Neural cell (in vitro differentiated cells): ENCODE measurements at regions not wholly inside any gene's neighbourhood (a gene's known extent, or its start where the extent isn't known, plus 50 kb on each side); places are given as distances from the start of the nearest gene placed in this dataset.
"Not testable (repeated sequence)": the region's sequence is repeated elsewhere in the genome, so short reads cannot be mapped to it uniquely, and the experiment has no call there.

ENCODE experiments used
- H2AFZ ChIP-seq: fragments of 200-600, 300-800 bp; sonication (generic), shearing (Covaris generic); 2 replicates; pipeline ENCODE4 v1.6.0; 2014; ENCODE audit warnings: low read depth, mild to moderate bottlenecking, antibody characterized with exemption, low read length, moderate library complexity
- H3F3A ChIP-seq: fragments of 200-600 bp; shearing (Covaris generic); 2 replicates; pipeline ENCODE4 v1.6.1; 2016; ENCODE audit warnings: mild to moderate bottlenecking, moderate library complexity, mixed read lengths, antibody characterized with exemption, low read length; ENCODE audit not compliant: insufficient read depth, poor library complexity, severe bottlenecking
- H3K27ac ChIP-seq: fragments of 200-600, 300-800 bp; sonication (generic), shearing (Covaris generic); 2 replicates; pipeline ENCODE4 v1.5.1; 2014; ENCODE audit warnings: mild to moderate bottlenecking, low read length, moderate library complexity
- H3K27me3 ChIP-seq: fragments of 300-800, 200-600 bp; sonication (generic), shearing (Covaris generic); 2 replicates; pipeline ENCODE4 v1.6.0; 2014; ENCODE audit warnings: mild to moderate bottlenecking, low read depth, low read length, moderate library complexity; ENCODE audit not compliant: insufficient read depth
- H3K36me3 ChIP-seq: fragments of 300-800, 200-600 bp; sonication (generic), shearing (Covaris generic); 2 replicates; pipeline ENCODE4 v1.5.1; 2014; ENCODE audit warnings: mild to moderate bottlenecking, antibody characterized with exemption, low read length, moderate library complexity; ENCODE audit not compliant: insufficient read depth
- H3K4me2 ChIP-seq: fragments of 300-800, 200-600 bp; sonication (generic), shearing (Covaris generic); 2 replicates; pipeline ENCODE4 v1.6.0; 2014; ENCODE audit warnings: mild to moderate bottlenecking, low read length
- H3K4me3 ChIP-seq: fragments of 300-800, 200-600 bp; sonication (generic), shearing (Covaris generic); 2 replicates; pipeline ENCODE4 v1.5.1; 2014; ENCODE audit warnings: mild to moderate bottlenecking, low read length, moderate library complexity
- H3K79me2 ChIP-seq: fragments of 200-600 bp; shearing (Covaris generic); replicated peaks from 2 replicates; pipeline ENCODE4 v1.6.0; 2014; ENCODE audit warnings: mild to moderate bottlenecking, low read length, moderate library complexity; ENCODE audit not compliant: insufficient read depth
- H3K9ac ChIP-seq: fragments of 300-800, 200-600 bp; sonication (generic), shearing (Covaris generic); 2 replicates; pipeline ENCODE4 v1.6.1; 2016; ENCODE audit warnings: mild to moderate bottlenecking, low read length, mixed read lengths
- H3K9me2 ChIP-seq: fragments of 200-600 bp; shearing (Covaris generic); 2 replicates; pipeline ENCODE4 v1.6.1; 2016; ENCODE audit warnings: mild to moderate bottlenecking, low read length, mixed read lengths; ENCODE audit not compliant: insufficient read depth
- H3K9me3 ChIP-seq: fragments of 200-600, 300-800 bp; sonication (generic), shearing (Covaris generic); 2 replicates; pipeline ENCODE4 v1.6.1; 2016; ENCODE audit warnings: mild to moderate bottlenecking, mixed run types, low read length, moderate library complexity, mixed read lengths
- H4K20me1 ChIP-seq: fragments of 200-600 bp; shearing (Covaris generic); 2 replicates; pipeline ENCODE4 v1.6.1; 2016; ENCODE audit warnings: mild to moderate bottlenecking, mixed run types; ENCODE audit not compliant: insufficient read depth

DNA sequence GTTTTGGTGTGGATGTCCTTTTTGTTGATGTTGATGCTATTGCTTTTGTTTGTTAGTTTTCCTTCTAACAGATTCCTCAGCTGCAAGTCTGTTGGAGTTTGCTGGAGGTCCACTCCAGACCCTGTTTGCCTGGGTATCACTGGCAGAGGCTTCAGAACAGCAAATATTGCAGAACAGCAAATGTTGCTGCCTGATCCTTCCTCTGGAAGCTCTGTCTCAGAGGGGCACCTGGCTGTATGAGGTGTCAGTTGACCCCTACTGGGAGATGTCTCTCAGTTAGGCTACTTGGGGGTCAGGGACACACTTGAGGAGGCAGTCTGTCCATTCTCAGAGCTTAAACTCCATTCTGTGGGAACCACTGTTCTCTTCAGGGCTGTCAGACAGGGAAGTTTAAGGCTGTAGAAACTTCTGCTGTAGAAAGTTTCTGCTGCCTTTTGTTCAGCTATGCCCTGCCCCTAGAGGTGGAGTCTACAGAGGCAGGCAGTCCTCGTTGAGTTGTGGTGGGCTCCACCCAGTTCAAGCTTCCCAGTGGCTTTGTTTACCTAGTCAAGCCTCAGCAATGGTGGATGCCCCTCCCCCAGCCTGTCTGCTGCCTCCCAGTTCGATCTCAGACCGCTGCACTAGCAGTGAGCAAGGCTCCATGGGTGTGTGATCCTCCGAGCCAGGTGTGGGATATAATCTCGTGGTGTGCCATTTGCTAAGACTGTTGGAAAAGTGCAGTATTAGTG, 166.4 kb upstream of the TPTE start:
- H4K20me1 ChIP-seq, H3K4me2 ChIP-seq, H3K79me2 ChIP-seq, H3K9me2 ChIP-seq, H3K9me3 ChIP-seq, H3K27me3 ChIP-seq, H3K9ac ChIP-seq, H3K27ac ChIP-seq, H3K4me3 ChIP-seq, H3F3A ChIP-seq, H3K36me3 ChIP-seq, H2AFZ ChIP-seq: not testable (repeated sequence)

DNA sequence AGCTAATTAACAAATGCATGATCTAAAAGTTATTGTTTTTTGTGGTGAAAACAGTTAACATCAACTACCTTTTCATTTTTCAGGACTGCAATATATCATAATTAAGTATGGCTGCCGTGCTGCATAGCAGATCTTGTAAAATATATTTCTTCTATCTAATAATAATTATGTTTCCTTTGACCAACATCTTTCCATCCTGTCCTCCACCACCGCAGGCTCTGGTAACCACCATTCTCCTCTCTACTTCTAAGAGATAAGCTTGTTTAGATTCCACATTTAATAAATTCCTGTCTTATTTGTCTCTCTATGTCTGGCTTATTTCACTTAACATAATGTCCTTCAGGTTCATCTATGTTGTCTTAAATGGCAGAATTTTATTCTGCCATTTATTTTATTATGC, 162.3 kb upstream of the TPTE start:
- not testable (repeated sequence) for H3K4me2 ChIP-seq, H3K36me3 ChIP-seq, H4K20me1 ChIP-seq, H3K27me3 ChIP-seq, H3K79me2 ChIP-seq, H3K9me2 ChIP-seq, H3K9ac ChIP-seq, H3K9me3 ChIP-seq, H2AFZ ChIP-seq, H3F3A ChIP-seq, H3K4me3 ChIP-seq, H3K27ac ChIP-seq

DNA sequence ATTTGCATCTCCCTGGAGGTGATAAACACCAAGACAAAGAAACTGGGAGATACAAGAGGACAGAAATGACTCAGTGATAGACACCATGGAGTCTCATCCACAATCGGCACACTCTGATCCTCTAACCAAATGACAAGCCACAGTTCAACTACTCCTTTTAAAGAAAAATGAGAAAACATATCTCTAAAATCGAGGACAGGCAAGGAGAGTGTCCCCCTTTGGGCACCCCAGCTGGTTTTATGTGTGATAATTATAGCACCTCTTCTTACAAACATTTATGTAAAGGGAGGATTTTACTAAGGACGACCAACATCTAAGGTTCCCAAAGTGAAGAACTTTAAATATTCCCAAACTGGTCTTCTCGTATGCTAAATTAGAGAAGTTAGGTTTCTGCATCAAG, 161.5 kb upstream of the TPTE start:
- not testable (repeated sequence) for H3K36me3 ChIP-seq, H2AFZ ChIP-seq, H4K20me1 ChIP-seq, H3K9ac ChIP-seq, H3K27me3 ChIP-seq, H3F3A ChIP-seq, H3K9me3 ChIP-seq, H3K4me3 ChIP-seq, H3K4me2 ChIP-seq, H3K27ac ChIP-seq, H3K9me2 ChIP-seq, H3K79me2 ChIP-seq

DNA sequence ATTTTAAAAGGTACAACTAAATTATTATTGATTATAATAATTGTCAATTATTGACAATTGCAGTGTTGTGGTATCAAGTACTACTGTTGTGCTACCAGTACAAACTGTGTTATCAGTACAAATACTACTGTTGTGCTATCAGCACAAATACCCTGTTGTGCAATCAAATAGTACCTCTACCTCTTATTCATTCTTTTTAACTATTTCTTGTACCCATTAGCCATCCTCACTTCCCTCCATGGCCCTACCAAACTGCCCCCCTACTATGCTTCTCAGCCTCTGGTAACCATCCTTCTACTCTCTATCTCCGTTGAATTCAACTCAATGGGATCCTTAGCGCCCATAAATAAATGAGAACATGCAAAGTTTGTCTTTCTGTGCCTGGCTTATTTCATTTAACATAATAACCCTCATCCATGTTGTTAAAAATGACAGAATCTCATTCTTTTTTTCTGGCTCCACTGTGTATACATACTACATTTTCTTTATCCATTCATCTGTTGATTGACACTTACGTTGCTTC, 160.1 kb upstream of the TPTE start:
- not testable (repeated sequence) for H3K27me3 ChIP-seq, H3K27ac ChIP-seq, H3K9me3 ChIP-seq, H3K9ac ChIP-seq, H3K4me3 ChIP-seq, H3K4me2 ChIP-seq, H3K36me3 ChIP-seq, H2AFZ ChIP-seq, H3K79me2 ChIP-seq, H3K9me2 ChIP-seq, H4K20me1 ChIP-seq, H3F3A ChIP-seq

DNA sequence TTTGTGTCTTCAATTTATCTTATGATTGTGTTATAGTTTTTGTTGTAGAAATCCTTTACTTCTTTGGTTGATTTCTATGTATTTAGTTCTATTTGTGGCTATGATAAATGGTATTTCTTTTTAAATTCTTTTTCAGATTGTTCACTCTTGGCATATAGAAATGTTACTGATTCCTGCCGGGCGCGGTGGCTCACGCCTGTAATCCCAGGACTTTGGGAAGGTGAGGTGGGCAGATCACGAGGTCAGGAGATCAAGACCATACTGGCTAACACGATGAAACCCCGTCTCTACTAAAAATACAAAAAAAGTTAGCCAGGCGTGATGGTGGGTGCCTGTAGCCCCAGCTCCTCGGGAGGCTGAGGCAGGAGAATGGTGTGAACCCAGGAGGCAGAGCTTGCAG, 158.6 kb upstream of the TPTE start:
- not testable (repeated sequence) for H3K27ac ChIP-seq, H3F3A ChIP-seq, H3K9me3 ChIP-seq, H3K27me3 ChIP-seq, H2AFZ ChIP-seq, H4K20me1 ChIP-seq, H3K9me2 ChIP-seq, H3K4me3 ChIP-seq, H3K79me2 ChIP-seq, H3K36me3 ChIP-seq, H3K4me2 ChIP-seq, H3K9ac ChIP-seq

DNA sequence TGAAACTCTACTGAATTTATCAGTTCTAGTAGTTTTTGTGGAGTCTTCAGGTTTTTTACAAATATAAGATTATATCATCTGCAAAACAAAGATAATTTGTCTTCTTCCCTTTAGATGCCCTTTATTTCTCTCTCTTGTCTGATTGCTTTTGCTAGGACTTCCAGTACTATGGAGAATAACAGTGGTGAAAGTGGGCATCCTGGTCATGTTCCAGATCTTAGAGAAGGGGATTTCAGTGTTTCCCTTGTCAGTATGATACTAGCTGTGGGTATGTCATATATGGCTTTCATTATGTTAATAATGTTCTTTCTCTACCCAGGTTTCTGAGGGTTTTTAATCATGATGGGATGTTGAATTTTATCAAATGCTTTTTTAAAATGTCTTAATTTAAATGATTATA, 158.1 kb upstream of the TPTE start:
- not testable (repeated sequence) for H3K79me2 ChIP-seq, H3K27me3 ChIP-seq, H3K9ac ChIP-seq, H3F3A ChIP-seq, H3K9me3 ChIP-seq, H3K27ac ChIP-seq, H3K36me3 ChIP-seq, H4K20me1 ChIP-seq, H3K4me3 ChIP-seq, H3K4me2 ChIP-seq, H2AFZ ChIP-seq, H3K9me2 ChIP-seq

DNA sequence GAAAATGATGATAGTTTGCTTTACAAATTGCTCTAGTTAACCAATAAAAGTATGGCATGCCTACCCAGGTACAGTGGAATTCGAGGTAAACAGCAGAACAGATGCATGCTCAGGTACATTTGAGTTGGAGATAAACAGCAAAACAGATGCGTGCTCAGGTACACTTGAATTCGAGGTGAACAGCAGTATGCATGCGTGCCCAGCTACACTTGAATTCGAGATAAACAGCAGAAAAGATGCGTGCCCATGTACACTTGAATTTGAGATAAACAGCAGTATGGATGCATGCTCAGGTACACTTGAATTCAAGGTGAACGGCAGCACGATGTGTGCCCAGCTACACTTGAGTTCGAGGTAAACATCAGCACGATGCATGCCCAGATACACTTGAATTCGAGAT, 155.2 kb upstream of the TPTE start:
- H3K79me2 ChIP-seq, H3F3A ChIP-seq, H3K4me2 ChIP-seq, H3K9ac ChIP-seq, H3K4me3 ChIP-seq, H3K27ac ChIP-seq, H2AFZ ChIP-seq, H4K20me1 ChIP-seq, H3K9me2 ChIP-seq, H3K36me3 ChIP-seq, H3K9me3 ChIP-seq, H3K27me3 ChIP-seq: not testable (repeated sequence)

DNA sequence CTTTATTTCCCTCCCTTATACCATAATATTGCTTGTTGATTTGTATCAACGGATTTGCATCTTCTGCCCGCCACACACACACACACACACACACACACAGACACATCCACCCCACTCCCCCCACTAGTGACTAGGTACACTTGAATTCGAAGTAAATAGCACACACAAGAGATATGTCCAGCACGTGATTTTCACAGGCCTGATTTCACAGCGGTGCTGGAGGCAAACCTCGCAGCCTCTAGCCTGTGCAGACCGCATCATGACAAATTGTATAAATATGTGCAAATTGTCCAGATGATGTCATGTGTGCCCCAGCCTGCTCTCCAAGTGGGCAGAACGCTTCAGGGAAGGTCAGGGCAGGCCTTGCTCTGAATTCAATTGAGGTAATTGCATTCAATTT, 153.8 kb upstream of the TPTE start:
- not testable (repeated sequence) for H3K36me3 ChIP-seq, H3K4me3 ChIP-seq, H4K20me1 ChIP-seq, H3K9me2 ChIP-seq, H3K9ac ChIP-seq, H2AFZ ChIP-seq, H3K79me2 ChIP-seq, H3K4me2 ChIP-seq, H3K27ac ChIP-seq, H3K27me3 ChIP-seq, H3K9me3 ChIP-seq, H3F3A ChIP-seq
